ENCODE measurements at regions not wholly inside any gene's neighbourhood (a gene's known extent, or its start where the extent isn't known, plus 50 kb on each side); places are given as distances from the start of the nearest gene placed in this dataset.

DNA sequence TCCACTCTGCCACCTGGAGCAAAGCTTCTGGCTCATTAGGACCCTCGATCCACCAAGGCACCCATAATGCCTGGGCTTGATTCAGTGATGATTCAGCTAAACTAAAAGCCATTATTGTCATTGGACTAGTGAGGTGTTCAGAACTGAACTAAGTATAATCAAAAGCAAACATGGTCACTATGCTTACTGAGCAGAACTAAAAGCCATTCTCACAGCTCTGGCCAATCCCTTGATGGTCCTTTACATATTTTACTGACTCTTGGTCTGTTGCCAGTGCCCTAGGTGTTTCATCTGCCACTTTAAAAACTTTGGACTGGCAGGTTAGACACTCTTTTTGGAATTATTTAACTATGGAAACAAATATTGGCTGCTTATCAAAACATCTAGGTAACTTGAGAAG is 703.5 kb downstream of the FAT4 start:
- Histone ChIP-seq H3K4me1 (ENCODE audit: insufficient read depth) (no peaks in the 10 kb centered on the region), H3K27me3 (no peaks in the 10 kb centered on the region), H3K4me3 (no peak overlapping the region), H3K27ac (no peak overlapping the region), H3K36me3 (no peaks in the 10 kb centered on the region), H3K9me3 (no peaks in the 10 kb centered on the region)
- TF ChIP-seq POLR2A (IDR thresholded peaks at IDR 0.05) (no peak), EP300 (IDR thresholded peaks at IDR 0.05) (no peak)
- TF ChIP-seq, protein P1, sequence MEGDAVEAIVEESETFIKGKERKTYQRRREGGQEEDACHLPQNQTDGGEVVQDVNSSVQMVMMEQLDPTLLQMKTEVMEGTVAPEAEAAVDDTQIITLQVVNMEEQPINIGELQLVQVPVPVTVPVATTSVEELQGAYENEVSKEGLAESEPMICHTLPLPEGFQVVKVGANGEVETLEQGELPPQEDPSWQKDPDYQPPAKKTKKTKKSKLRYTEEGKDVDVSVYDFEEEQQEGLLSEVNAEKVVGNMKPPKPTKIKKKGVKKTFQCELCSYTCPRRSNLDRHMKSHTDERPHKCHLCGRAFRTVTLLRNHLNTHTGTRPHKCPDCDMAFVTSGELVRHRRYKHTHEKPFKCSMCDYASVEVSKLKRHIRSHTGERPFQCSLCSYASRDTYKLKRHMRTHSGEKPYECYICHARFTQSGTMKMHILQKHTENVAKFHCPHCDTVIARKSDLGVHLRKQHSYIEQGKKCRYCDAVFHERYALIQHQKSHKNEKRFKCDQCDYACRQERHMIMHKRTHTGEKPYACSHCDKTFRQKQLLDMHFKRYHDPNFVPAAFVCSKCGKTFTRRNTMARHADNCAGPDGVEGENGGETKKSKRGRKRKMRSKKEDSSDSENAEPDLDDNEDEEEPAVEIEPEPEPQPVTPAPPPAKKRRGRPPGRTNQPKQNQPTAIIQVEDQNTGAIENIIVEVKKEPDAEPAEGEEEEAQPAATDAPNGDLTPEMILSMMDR (IDR thresholded peaks at IDR 0.05): no peak
- WGBS, 3 donors: 84 to 97% (median 95%) methylated on average over 1 of the region's 1 CpG
- DNase-seq: no peak
- intact Hi-C loops (cut with DNase I): no loop called here

- H3K4me1 ChIP-seq (ENCODE audit: insufficient read depth): peaks cover 3% of the 10 kb centered on the region
- DNase-seq: no peak
- H3K27ac ChIP-seq: no peak overlapping the region
- H3K9me3 ChIP-seq: no peaks in the 10 kb centered on the region
- intact Hi-C loops (cut with DNase I): no loop called here
- TF ChIP-seq POLR2A (IDR thresholded peaks at IDR 0.05): no peak
- TF ChIP-seq, protein P1 (IDR thresholded peaks at IDR 0.05): no peak
- TF ChIP-seq EP300 (IDR thresholded peaks at IDR 0.05): no peak
- WGBS, 3 donors: 3 to 6% (median 3%) methylated on average over 3 of the region's 3 CpGs
- H3K27me3 ChIP-seq: no peaks in the 10 kb centered on the region
- H3K36me3 ChIP-seq: no peaks in the 10 kb centered on the region
- no peak overlapping the region for H3K4me3 ChIP-seq
These were observed 709.1 kb downstream of the FAT4 start for GRCh38 chr4:126023896-126024295.

DNA sequence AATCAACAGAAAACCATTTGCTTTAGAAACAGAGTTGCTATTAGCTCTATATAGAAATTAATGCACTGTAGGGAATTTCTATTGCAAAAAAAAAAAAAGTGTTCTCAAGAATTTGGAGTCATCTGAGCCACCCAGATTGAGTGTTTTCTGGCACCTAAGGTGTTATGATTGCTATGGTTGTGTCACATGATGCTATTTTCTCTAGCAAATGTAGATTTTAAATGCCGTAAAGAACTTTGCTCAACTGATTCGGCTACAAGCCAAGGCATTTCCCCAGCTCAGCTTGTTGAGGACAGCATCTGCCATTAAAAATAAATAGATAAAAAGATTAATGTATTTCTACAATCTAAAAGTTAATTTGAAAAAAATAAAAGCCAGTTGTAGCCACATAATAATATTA is 712.8 kb downstream of the FAT4 start:
- intact Hi-C loops (cut with DNase I): no loop called here
- no peak overlapping the region for H3K27ac ChIP-seq
- 35 to 74% (median 65%) methylated on average over 2 of the region's 2 CpGs for WGBS, 3 donors
- DNase-seq: no peak
- H3K9me3 ChIP-seq: no peaks in the 10 kb centered on the region
- H3K27me3 ChIP-seq: no peaks in the 10 kb centered on the region
- no peaks in the 10 kb centered on the region for H3K36me3 ChIP-seq
- no peak overlapping the region for H3K4me3 ChIP-seq
- no peak for TF ChIP-seq EP300 (IDR thresholded peaks at IDR 0.05)
- TF ChIP-seq POLR2A (IDR thresholded peaks at IDR 0.05): no peak
- TF ChIP-seq, protein P1 (IDR thresholded peaks at IDR 0.05): no peak
- H3K4me1 ChIP-seq (ENCODE audit: insufficient read depth): peaks cover 3% of the 10 kb centered on the region

DNA sequence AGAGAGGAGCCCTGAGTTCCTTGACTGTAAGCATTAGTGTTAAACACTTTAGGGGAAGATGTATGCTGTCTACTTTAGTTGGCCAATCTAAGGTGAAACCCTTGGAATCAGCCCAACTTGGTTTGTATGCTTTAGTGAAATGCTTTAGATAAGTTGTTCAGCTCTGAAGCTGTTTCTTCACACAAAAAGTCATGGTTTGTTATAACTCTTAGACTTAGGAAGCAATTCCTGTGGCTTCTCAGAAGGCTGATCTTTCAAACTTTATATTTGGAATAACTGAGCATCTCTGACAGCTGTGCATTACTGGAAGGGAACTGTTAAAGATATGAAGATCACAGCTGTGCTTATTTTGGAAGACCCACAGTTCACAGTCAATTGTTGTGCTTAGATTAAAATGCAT is 714.1 kb downstream of the FAT4 start:
- Histone ChIP-seq H3K36me3 (no peaks in the 10 kb centered on the region), H3K27me3 (no peaks in the 10 kb centered on the region), H3K4me3 (no peak overlapping the region), H3K9me3 (no peaks in the 10 kb centered on the region), H3K27ac (no peak overlapping the region), H3K4me1 (ENCODE audit: insufficient read depth) (peaks cover 3% of the 10 kb centered on the region)
- intact Hi-C loops (cut with DNase I): no loop called here
- TF ChIP-seq EP300 (IDR thresholded peaks at IDR 0.05): no peak
- TF ChIP-seq, protein P1 (IDR thresholded peaks at IDR 0.05): no peak
- no peak for TF ChIP-seq POLR2A (IDR thresholded peaks at IDR 0.05)
- DNase-seq: no peak

- H3K27me3 ChIP-seq: no peaks in the 10 kb centered on the region
- no peak overlapping the region for H3K4me3 ChIP-seq
- no peaks in the 10 kb centered on the region for H3K9me3 ChIP-seq
- no peak for DNase-seq
- peaks cover 1% of the 10 kb centered on the region for H3K4me1 ChIP-seq (ENCODE audit: insufficient read depth)
- no peak overlapping the region for H3K27ac ChIP-seq
- 11 to 31% (median 14%) methylated on average over 2 of the region's 2 CpGs for WGBS, 3 donors
- intact Hi-C loops (cut with DNase I): no loop called here
- no peaks in the 10 kb centered on the region for H3K36me3 ChIP-seq
- TF ChIP-seq, protein P1 (IDR thresholded peaks at IDR 0.05): no peak
- no peak for TF ChIP-seq EP300 (IDR thresholded peaks at IDR 0.05)
- TF ChIP-seq POLR2A (IDR thresholded peaks at IDR 0.05): no peak
These were observed 722.5 kb downstream of the FAT4 start for GRCh38 chr4:126037231-126037630.
